Breast epithelium (tissue), 3 donors: ENCODE measurements at regions not wholly inside any gene's neighbourhood (a gene's known extent, or its start where the extent isn't known, plus 50 kb on each side); places are given as distances from the start of the nearest gene placed in this dataset.

Experiments
- CTCF ChIP-seq, 3 donors: fragments of 450-650 bp; IDR thresholded peaks; one replicate each; pipeline ENCODE4 v1.5.1; 2016 to 2017; ENCODE audit warnings: antibody characterized with exemption in 3 of 3, mild to moderate bottlenecking in 3 of 3, moderate library complexity in 3 of 3
- POLR2A ChIP-seq: fragments of 450-650 bp; IDR thresholded peaks from one replicate; pipeline ENCODE4 v1.6.1; 2016; ENCODE audit warnings: antibody characterized with exemption, mild to moderate bottlenecking, moderate library complexity
- POLR2AphosphoS5 ChIP-seq, 3 donors: sonication (generic); formaldehyde crosslinking; IDR thresholded peaks; one replicate each; pipeline ENCODE4 v1.6.1; 2017; ENCODE audit warnings: antibody characterized with exemption in 3 of 3

GRCh38 chr14:58907803-58908202 is 270.0 kb downstream of the DACT1 start:
- TF ChIP-seq CTCF (IDR thresholded peaks at IDR 0.05) (no peak), POLR2A (no peak), POLR2AphosphoS5 (IDR thresholded peaks at IDR 0.05) (no peak)
